ENCODE measurements at regions not wholly inside any gene's neighbourhood (a gene's known extent, or its start where the extent isn't known, plus 50 kb on each side); places are given as distances from the start of the nearest gene placed in this dataset.

DNA sequence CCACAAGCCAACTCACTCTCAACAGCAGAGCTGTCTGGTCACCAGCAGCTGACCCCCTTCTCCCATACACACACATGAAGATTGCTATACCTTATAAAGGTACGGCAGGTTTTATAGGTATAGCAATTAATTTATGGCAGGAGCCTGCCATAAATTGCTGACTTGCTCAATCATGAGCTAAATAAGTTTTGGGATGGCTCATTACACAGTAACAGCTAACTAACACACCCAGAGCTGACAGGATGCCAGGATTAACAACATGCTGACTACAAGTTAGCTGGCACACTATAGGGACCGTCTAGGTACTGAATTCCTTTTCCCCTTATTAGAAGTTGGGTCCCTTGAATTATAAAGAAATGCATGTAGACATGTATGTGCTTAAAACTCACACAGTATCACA, 150.3 kb upstream of the KCNJ18 start:
- DNase-seq = no peak
- H3K36me3 ChIP-seq = no peaks in the 10 kb centered on the region
- peaks cover 9 to 11% of the 10 kb centered on the region in 2 donors for H3K9me3 ChIP-seq
- in situ Hi-C loops (cut with MboI; ENCODE audit: low pct_ligation_motif_present in 1 of 4, low pct_unique_long_range_greater_than_20kb in 1 of 4, low sequenced_read_pairs in 3 of 4) (no loop called here), intact Hi-C loops (cut with DNase I; ENCODE audit: low total_unique reads) (no loop called here)
- TF ChIP-seq POLR2A (IDR thresholded peaks at IDR 0.05) (no peak), EP300 (IDR thresholded peaks at IDR 0.05; ENCODE audit: low read depth) (no peak), POLR2AphosphoS5 (IDR thresholded peaks at IDR 0.05) (no peak), CTCF (IDR thresholded peaks at IDR 0.05) (no peak)
- H3K4me3 ChIP-seq = no peak overlapping the region
- peaks cover 0 to 15% (median 8%) of the 10 kb centered on the region in 4 donors for H3K4me1 ChIP-seq
- WGBS, 2 donors (ENCODE audit: low coverage in 1 of 2) = 49 to 67% methylated on average over 1 to 2 of the region's 2 CpGs
- H3K27ac ChIP-seq = no peak overlapping the region
- H3K27me3 ChIP-seq = no peaks in the 10 kb centered on the region

- peaks cover 0 to 15% (median 8%) of the 10 kb centered on the region in 4 donors for H3K4me1 ChIP-seq
- intact Hi-C loops (cut with DNase I; ENCODE audit: low total_unique reads) (no loop called here), in situ Hi-C loops (cut with MboI; ENCODE audit: low pct_ligation_motif_present in 1 of 4, low pct_unique_long_range_greater_than_20kb in 1 of 4, low sequenced_read_pairs in 3 of 4) (no loop called here)
- DNase-seq = no peak
- H3K9me3 ChIP-seq = peaks cover 2 to 3% of the 10 kb centered on the region in 2 donors
- H3K27me3 ChIP-seq = no peaks in the 10 kb centered on the region
- 80 to 86% methylated on average over 4 of the region's 4 CpGs for WGBS, 2 donors (ENCODE audit: low coverage in 1 of 2)
- H3K27ac ChIP-seq = no peak overlapping the region
- H3K4me3 ChIP-seq = no peak overlapping the region
- no peak for TF ChIP-seq CTCF (IDR thresholded peaks at IDR 0.05)
- no peak for TF ChIP-seq EP300 (IDR thresholded peaks at IDR 0.05; ENCODE audit: low read depth)
- no peak for TF ChIP-seq POLR2AphosphoS5 (IDR thresholded peaks at IDR 0.05)
- TF ChIP-seq POLR2A (IDR thresholded peaks at IDR 0.05) = no peak
- H3K36me3 ChIP-seq = no peaks in the 10 kb centered on the region
Observed at GRCh38 chr17:21542991-21543390, 149.3 kb upstream of the KCNJ18 start.

DNA sequence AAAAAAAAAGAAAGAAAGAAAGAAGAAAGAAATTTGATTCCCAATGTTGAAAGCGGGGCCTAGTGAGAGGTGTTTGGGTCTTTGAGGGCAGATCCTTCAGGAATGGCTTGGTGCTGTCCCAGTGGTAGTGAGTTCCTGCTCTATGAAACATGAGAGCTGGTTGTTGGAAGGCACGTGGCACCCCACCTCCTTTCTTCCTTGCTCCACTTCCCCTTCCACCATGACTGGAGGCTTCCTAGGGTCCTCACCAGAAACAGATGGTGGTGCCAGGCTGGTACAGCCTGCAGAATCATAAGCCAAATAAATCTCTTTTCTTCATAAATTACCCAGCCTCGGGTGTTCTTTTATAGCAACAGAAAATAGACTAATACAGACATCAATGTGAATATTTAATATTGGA, 147.3 kb upstream of the KCNJ18 start:
- H3K27ac ChIP-seq = no peak overlapping the region
- DNase-seq = no peak
- 77 to 79% methylated on average over 3 of the region's 3 CpGs for WGBS, 2 donors (ENCODE audit: low coverage in 1 of 2)
- in situ Hi-C loops (cut with MboI; ENCODE audit: low pct_ligation_motif_present in 1 of 4, low pct_unique_long_range_greater_than_20kb in 1 of 4, low sequenced_read_pairs in 3 of 4) = no loop called here
- H3K9me3 ChIP-seq = no peaks in the 10 kb centered on the region
- peaks cover 0 to 16% (median 13%) of the 10 kb centered on the region in 4 donors for H3K4me1 ChIP-seq
- intact Hi-C loops (cut with DNase I; ENCODE audit: low total_unique reads) = no loop called here
- no peaks in the 10 kb centered on the region for H3K36me3 ChIP-seq
- H3K27me3 ChIP-seq = no peaks in the 10 kb centered on the region
- no peak overlapping the region for H3K4me3 ChIP-seq
- TF ChIP-seq POLR2A (IDR thresholded peaks at IDR 0.05) = no peak
- TF ChIP-seq CTCF (IDR thresholded peaks at IDR 0.05) = no peak
- TF ChIP-seq EP300 (IDR thresholded peaks at IDR 0.05; ENCODE audit: low read depth) = no peak
- no peak for TF ChIP-seq POLR2AphosphoS5 (IDR thresholded peaks at IDR 0.05)

GRCh38 chr17:21548236-21548635, 144.1 kb upstream of the KCNJ18 start:
- TF ChIP-seq POLR2A (IDR thresholded peaks at IDR 0.05) = no peak
- no peak for TF ChIP-seq POLR2AphosphoS5 (IDR thresholded peaks at IDR 0.05)
- TF ChIP-seq CTCF (IDR thresholded peaks at IDR 0.05) = no peak
- TF ChIP-seq EP300 (IDR thresholded peaks at IDR 0.05; ENCODE audit: low read depth) = no peak
- Histone ChIP-seq H3K27ac (no peak overlapping the region), H3K9me3 (no peaks in the 10 kb centered on the region), H3K36me3 (no peaks in the 10 kb centered on the region), H3K4me1 (peaks cover 0 to 26% (median 18%) of the 10 kb centered on the region in 4 donors), H3K4me3 (no peak overlapping the region), H3K27me3 (peaks cover 10% of the 10 kb centered on the region)
- in situ Hi-C loops (cut with MboI; ENCODE audit: low pct_ligation_motif_present in 1 of 4, low pct_unique_long_range_greater_than_20kb in 1 of 4, low sequenced_read_pairs in 3 of 4) (no loop called here), intact Hi-C loops (cut with DNase I; ENCODE audit: low total_unique reads) (no loop called here)
- WGBS, 2 donors (ENCODE audit: low coverage in 1 of 2) = 84% methylated on average over 3 of the region's 3 CpGs; no CpG with 5 or more reads in 1 of the 2 donors
- no peak for DNase-seq
